ENCODE measurements at regions not wholly inside any gene's neighbourhood (a gene's known extent, or its start where the extent isn't known, plus 50 kb on each side); places are given as distances from the start of the nearest gene placed in this dataset.

- no peak for TF ChIP-seq CTCF (CRISPR knock-in tag; IDR thresholded peaks at IDR 0.05)
- no peak for TF ChIP-seq SP2 (CRISPR knock-in tag; IDR thresholded peaks at IDR 0.05)
- TF ChIP-seq ATF5 (CRISPR knock-in tag; IDR thresholded peaks at IDR 0.05; ENCODE audit: low read depth) = no peak
- TF ChIP-seq ZNF318 (CRISPR knock-in tag; IDR thresholded peaks at IDR 0.05) = no peak
- no peak for TF ChIP-seq REST (IDR thresholded peaks at IDR 0.05; ENCODE audit: borderline replicate concordance in 1 of 2, low read depth in 1 of 2, low read length in 2 of 2)
- no peak for TF ChIP-seq RBM22 (optimal IDR thresholded peaks at IDR 0.05; ENCODE audit: low read length)
- TF ChIP-seq ARID5B (CRISPR knock-in tag; IDR thresholded peaks at IDR 0.05) = no peak
- TF ChIP-seq ZNF644 (CRISPR knock-in tag; IDR thresholded peaks at IDR 0.05; ENCODE audit: low read depth) = no peak
- no peak for TF ChIP-seq ZNF281 (CRISPR knock-in tag; IDR thresholded peaks at IDR 0.05; ENCODE audit: borderline replicate concordance)
- no peak for TF ChIP-seq ZFP1 (CRISPR knock-in tag; IDR thresholded peaks at IDR 0.05)
- TF ChIP-seq EHMT2 (IDR thresholded peaks at IDR 0.05; ENCODE audit: borderline replicate concordance, low read depth, low read length) = no peak
- no peak for TF ChIP-seq ZNF766 (CRISPR knock-in tag; IDR thresholded peaks at IDR 0.05; ENCODE audit: borderline replicate concordance)
Measured at GRCh38 chr3:10695595-10696285, 120.3 kb upstream of the SLC6A11 start.

Measured in HepG2 (cell line).